ENCODE measurements at regions not wholly inside any gene's neighbourhood (a gene's known extent, or its start where the extent isn't known, plus 50 kb on each side); places are given as distances from the start of the nearest gene placed in this dataset.

GRCh38 chr3:177307826-177308225, 110.5 kb upstream of the TBL1XR1 start:
- Histone ChIP-seq H3K9me3 (ENCODE audit: low read length) (no peaks in the 10 kb centered on the region), H3K4me3 (ENCODE audit: low read length) (no peak overlapping the region), H3K27ac (ENCODE audit: low read depth, low read length) (no peak overlapping the region), H3K36me3 (ENCODE audit: insufficient read depth, low read length) (no peaks in the 10 kb centered on the region), H3K4me1 (ENCODE audit: insufficient read depth, low read length) (no peaks in the 10 kb centered on the region), H3K27me3 (ENCODE audit: insufficient read depth, low read length, poor library complexity, severe bottlenecking) (no peaks in the 10 kb centered on the region)
- peaks cover 0 to 12% (median 1%) of the 10 kb centered on the region in 3 donors for H3K36me3 Mint-ChIP-seq
- H3K27me3 Mint-ChIP-seq = no peaks in the 10 kb centered on the region
- no peak overlapping the region for H3K4me3 Mint-ChIP-seq
- no peak overlapping the region for H3K27ac Mint-ChIP-seq
- CTCF ChIA-PET = no interaction called here
- H3K4me1 Mint-ChIP-seq = peaks cover 0 to 8% (median 2%) of the 10 kb centered on the region in 3 donors
- POLR2A ChIA-PET = no interaction called here
- no peak for DNase-seq
- peaks cover 0 to 22% (median 17%) of the 10 kb centered on the region in 5 donors for H3K9me3 Mint-ChIP-seq

GRCh38 chr3:177308286-177308685, 111.0 kb upstream of the TBL1XR1 start:
- Mint-ChIP-seq H3K9me3 (peaks cover 0 to 22% (median 17%) of the 10 kb centered on the region in 5 donors), H3K27me3 (no peaks in the 10 kb centered on the region), H3K4me3 (no peak overlapping the region), H3K27ac (no peak overlapping the region), H3K4me1 (peaks cover 0 to 6% (median 2%) of the 10 kb centered on the region in 3 donors), H3K36me3 (peaks cover 0 to 12% (median 1%) of the 10 kb centered on the region in 3 donors)
- Histone ChIP-seq H3K4me3 (ENCODE audit: low read length) (no peak overlapping the region), H3K27me3 (ENCODE audit: insufficient read depth, low read length, poor library complexity, severe bottlenecking) (no peaks in the 10 kb centered on the region), H3K9me3 (ENCODE audit: low read length) (no peaks in the 10 kb centered on the region), H3K4me1 (ENCODE audit: insufficient read depth, low read length) (no peaks in the 10 kb centered on the region), H3K36me3 (ENCODE audit: insufficient read depth, low read length) (no peaks in the 10 kb centered on the region), H3K27ac (ENCODE audit: low read depth, low read length) (no peak overlapping the region)
- DNase-seq = no peak
- ChIA-PET POLR2A (no interaction called here), CTCF (no interaction called here)

DNA sequence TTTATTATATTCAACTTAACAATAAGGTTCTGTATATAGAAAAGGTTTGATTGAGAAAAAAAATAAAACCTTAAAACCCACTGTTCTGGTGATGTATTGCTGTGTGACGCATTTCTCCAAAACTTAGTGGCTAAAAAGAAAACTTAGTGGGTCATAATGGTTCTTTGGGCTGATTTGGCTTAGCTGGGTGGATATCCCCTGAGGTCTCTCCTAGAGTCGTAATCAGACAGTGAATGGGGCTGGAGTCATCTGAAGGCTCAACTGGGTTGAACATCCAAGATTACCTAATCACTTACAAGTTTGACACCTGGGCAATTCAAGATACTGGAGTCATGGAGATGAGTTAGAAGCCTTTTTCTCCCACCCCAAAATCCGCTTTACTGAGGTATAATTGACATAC, 111.6 kb upstream of the TBL1XR1 start:
- Histone ChIP-seq H3K4me1 (ENCODE audit: insufficient read depth, low read length) (no peaks in the 10 kb centered on the region), H3K36me3 (ENCODE audit: insufficient read depth, low read length) (no peaks in the 10 kb centered on the region), H3K4me3 (ENCODE audit: low read length) (no peak overlapping the region), H3K9me3 (ENCODE audit: low read length) (no peaks in the 10 kb centered on the region), H3K27ac (ENCODE audit: low read depth, low read length) (no peak overlapping the region), H3K27me3 (ENCODE audit: insufficient read depth, low read length, poor library complexity, severe bottlenecking) (no peaks in the 10 kb centered on the region)
- Mint-ChIP-seq H3K36me3 (peaks cover 0 to 12% (median 1%) of the 10 kb centered on the region in 3 donors), H3K27ac (no peak overlapping the region), H3K9me3 (peaks cover 0 to 22% (median 17%) of the 10 kb centered on the region in 5 donors), H3K27me3 (no peaks in the 10 kb centered on the region), H3K4me3 (no peak overlapping the region), H3K4me1 (peaks cover 0 to 4% (median 2%) of the 10 kb centered on the region in 3 donors)
- no peak for DNase-seq
- ChIA-PET CTCF (no interaction called here), POLR2A (no interaction called here)

DNA sequence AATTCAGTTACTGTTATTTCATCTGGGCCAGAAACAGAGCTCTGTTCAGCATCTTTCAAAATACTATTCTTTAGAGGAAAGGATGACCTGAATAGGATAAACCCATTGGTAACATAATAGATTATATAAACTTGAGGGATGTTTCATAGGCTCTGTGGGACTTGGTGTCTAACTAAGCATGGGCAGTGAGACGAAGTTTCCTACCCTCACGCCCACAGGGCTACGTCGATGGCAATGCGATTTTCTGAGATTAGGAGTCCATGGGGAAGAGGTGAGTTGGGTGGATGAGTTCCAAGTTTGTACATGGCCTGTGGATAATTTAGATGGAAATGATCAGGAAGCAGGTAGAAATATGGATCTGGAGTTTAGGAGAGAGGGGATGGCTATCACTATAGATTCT, 115.2 kb upstream of the TBL1XR1 start:
- DNase-seq = no peak
- CTCF ChIA-PET = no interaction called here
- Mint-ChIP-seq H3K36me3 (peaks cover 0 to 12% (median 1%) of the 10 kb centered on the region in 3 donors), H3K27me3 (no peaks in the 10 kb centered on the region), H3K27ac (no peak overlapping the region), H3K9me3 (peaks cover 0 to 22% (median 17%) of the 10 kb centered on the region in 5 donors), H3K4me1 (peaks cover 2 to 9% (median 3%) of the 10 kb centered on the region in 3 donors), H3K4me3 (no peak overlapping the region)
- Histone ChIP-seq H3K4me3 (ENCODE audit: low read length) (no peak overlapping the region), H3K27ac (ENCODE audit: low read depth, low read length) (no peak overlapping the region), H3K9me3 (ENCODE audit: low read length) (no peaks in the 10 kb centered on the region), H3K36me3 (ENCODE audit: insufficient read depth, low read length) (no peaks in the 10 kb centered on the region), H3K27me3 (ENCODE audit: insufficient read depth, low read length, poor library complexity, severe bottlenecking) (no peaks in the 10 kb centered on the region), H3K4me1 (ENCODE audit: insufficient read depth, low read length) (peaks cover 3% of the 10 kb centered on the region)
- POLR2A ChIA-PET = interaction anchor here (0.5 kb wide), 1 partner anchor 503 kb away, joined by 3 read pairs; no protein-coding TSS in a partner anchor

GRCh38 chr3:177314897-177315296, 117.6 kb upstream of the TBL1XR1 start:
- no peak overlapping the region for H3K27ac Mint-ChIP-seq
- H3K4me1 Mint-ChIP-seq = peaks cover 12 to 19% (median 15%) of the 10 kb centered on the region in 3 donors
- Histone ChIP-seq H3K36me3 (ENCODE audit: insufficient read depth, low read length) (no peaks in the 10 kb centered on the region), H3K27ac (ENCODE audit: low read depth, low read length) (no peak overlapping the region), H3K4me1 (ENCODE audit: insufficient read depth, low read length) (peaks cover 3% of the 10 kb centered on the region), H3K9me3 (ENCODE audit: low read length) (no peaks in the 10 kb centered on the region), H3K4me3 (ENCODE audit: low read length) (no peak overlapping the region), H3K27me3 (ENCODE audit: insufficient read depth, low read length, poor library complexity, severe bottlenecking) (no peaks in the 10 kb centered on the region)
- CTCF ChIA-PET = interaction anchor here (1.2 kb wide), 1 partner anchor 9 kb away, joined by 3 read pairs; no protein-coding TSS in a partner anchor
- no peak for DNase-seq
- peaks cover 0 to 12% (median 1%) of the 10 kb centered on the region in 3 donors for H3K36me3 Mint-ChIP-seq
- POLR2A ChIA-PET = no interaction called here
- no peak overlapping the region for H3K4me3 Mint-ChIP-seq
- no peaks in the 10 kb centered on the region for H3K27me3 Mint-ChIP-seq
- peaks cover 0 to 17% (median 13%) of the 10 kb centered on the region in 5 donors for H3K9me3 Mint-ChIP-seq

GRCh38 chr3:177317247-177317646, 120.0 kb upstream of the TBL1XR1 start:
- CTCF ChIA-PET = no interaction called here
- Histone ChIP-seq H3K27me3 (ENCODE audit: insufficient read depth, low read length, poor library complexity, severe bottlenecking) (no peaks in the 10 kb centered on the region), H3K4me3 (ENCODE audit: low read length) (no peak overlapping the region), H3K27ac (ENCODE audit: low read depth, low read length) (no peak overlapping the region), H3K9me3 (ENCODE audit: low read length) (no peaks in the 10 kb centered on the region), H3K36me3 (ENCODE audit: insufficient read depth, low read length) (no peaks in the 10 kb centered on the region), H3K4me1 (ENCODE audit: insufficient read depth, low read length) (peaks cover 14% of the 10 kb centered on the region)
- no peak for DNase-seq
- Mint-ChIP-seq H3K27me3 (no peaks in the 10 kb centered on the region), H3K36me3 (peaks cover 0 to 4% (median 0%) of the 10 kb centered on the region in 3 donors), H3K4me3 (peak overlapping the region in 5 of 7 donors; percentile 16 to 71 (median 49)), H3K4me1 (peaks cover 24 to 35% (median 29%) of the 10 kb centered on the region in 3 donors), H3K9me3 (peaks cover 0 to 3% (median 2%) of the 10 kb centered on the region in 5 donors), H3K27ac (peak overlapping the region in 2 of 8 donors; percentile 22 to 54)
- POLR2A ChIA-PET = interaction anchor here (0.7 kb wide), 1 partner anchor 103 kb away, joined by 3 read pairs; no protein-coding TSS in a partner anchor

GRCh38 chr3:177318559-177318958, 121.3 kb upstream of the TBL1XR1 start:
- Histone ChIP-seq H3K27me3 (ENCODE audit: insufficient read depth, low read length, poor library complexity, severe bottlenecking) (no peaks in the 10 kb centered on the region), H3K4me1 (ENCODE audit: insufficient read depth, low read length) (peaks cover 14% of the 10 kb centered on the region), H3K27ac (ENCODE audit: low read depth, low read length) (no peak overlapping the region), H3K4me3 (ENCODE audit: low read length) (no peak overlapping the region), H3K9me3 (ENCODE audit: low read length) (no peaks in the 10 kb centered on the region), H3K36me3 (ENCODE audit: insufficient read depth, low read length) (no peaks in the 10 kb centered on the region)
- Mint-ChIP-seq H3K27me3 (no peaks in the 10 kb centered on the region), H3K36me3 (no peaks in the 10 kb centered on the region), H3K9me3 (no peaks in the 10 kb centered on the region), H3K4me1 (peaks cover 23 to 35% (median 29%) of the 10 kb centered on the region in 3 donors), H3K4me3 (no peak overlapping the region), H3K27ac (no peak overlapping the region)
- CTCF ChIA-PET = no interaction called here
- POLR2A ChIA-PET = interaction anchor here (0.7 kb wide), 1 partner anchor 40 kb away, joined by 8 read pairs; no protein-coding TSS in a partner anchor
- DNase-seq = no peak

- Mint-ChIP-seq H3K4me1 (peaks cover 23 to 29% (median 29%) of the 10 kb centered on the region in 3 donors), H3K27me3 (no peaks in the 10 kb centered on the region), H3K9me3 (no peaks in the 10 kb centered on the region), H3K36me3 (no peaks in the 10 kb centered on the region), H3K4me3 (no peak overlapping the region), H3K27ac (no peak overlapping the region)
- Histone ChIP-seq H3K9me3 (ENCODE audit: low read length) (no peaks in the 10 kb centered on the region), H3K27me3 (ENCODE audit: insufficient read depth, low read length, poor library complexity, severe bottlenecking) (no peaks in the 10 kb centered on the region), H3K4me3 (ENCODE audit: low read length) (no peak overlapping the region), H3K4me1 (ENCODE audit: insufficient read depth, low read length) (peaks cover 14% of the 10 kb centered on the region), H3K36me3 (ENCODE audit: insufficient read depth, low read length) (no peaks in the 10 kb centered on the region), H3K27ac (ENCODE audit: low read depth, low read length) (no peak overlapping the region)
- peak in 1 of 5 donors; percentile 30 for DNase-seq
- CTCF ChIA-PET = no interaction called here
- POLR2A ChIA-PET = interaction anchor here (0.6 kb wide), 1 partner anchor 255 kb away, joined by 11 read pairs; no protein-coding TSS in a partner anchor
These were observed 123.5 kb upstream of the TBL1XR1 start for GRCh38 chr3:177320765-177321247.

All from CD8-positive, alpha-beta memory T cell (primary cell).